Endothelial cell of umbilical vein (primary cell): ENCODE measurements at regions not wholly inside any gene's neighbourhood (a gene's known extent, or its start where the extent isn't known, plus 50 kb on each side); places are given as distances from the start of the nearest gene placed in this dataset.

Source experiments
- BruUV-seq: library from RNA; stranded (reverse); fragments of 400-500 nt; replicated peaks from 2 replicates; lab custom pipeline; 2021; lab: Mats Ljungman, UMichigan
- CTCF ChIA-PET: fragments of 300-600, 350-600 bp; sonication (Branson Sonifier 250); formaldehyde crosslinking; loops from one replicate; lab custom pipeline; 2021; ENCODE audit warnings: antibody characterized with exemption, inconsistent platforms; lab: Charles Lee
- POLR2A ChIA-PET: fragments of 300-600, 350-600 bp; sonication (Branson Sonifier 250); formaldehyde crosslinking; loops from one replicate; lab custom pipeline; 2021; ENCODE audit warnings: antibody characterized with exemption, inconsistent platforms; lab: Charles Lee
- DNase-seq: peaks from one replicate; pipeline ENCODE4 v3.0.0-alpha.2; 2011; ENCODE audit warnings: low read depth, low spot score
- FAIRE-seq: peaks from 2 replicates; lab custom pipeline; 2011; peaks lifted over from hg19 to GRCh38; lab: Jason Lieb, UNC
- H2AFZ ChIP-seq: 2 replicates; pipeline ENCODE4 v1.6.0; 2012; ENCODE audit warnings: low read depth, low read length, control low read depth, inconsistent platforms
- H3K27ac ChIP-seq: 2 replicates; pipeline ENCODE4 v1.5.1; 2011; ENCODE audit warnings: low read depth, mild to moderate bottlenecking, control low read depth, low read length, moderate library complexity; ENCODE audit not compliant: insufficient read depth
- H3K27me3 ChIP-seq, 2 experiments: 2 replicates each; pipeline versions ENCODE4 v1.6.0 to v1.6.1; 2011; ENCODE audit warnings: low read length in 2 of 2, mixed read lengths in 1 of 2; ENCODE audit not compliant: control insufficient read depth in 2 of 2, insufficient read depth in 2 of 2
- H3K36me3 ChIP-seq, 2 experiments: 2 replicates in 1 of 2; 3 replicates in 1 of 2; pipeline ENCODE4 v1.5.1; 2011; ENCODE audit warnings: low read length in 2 of 2, mild to moderate bottlenecking in 1 of 2, moderate library complexity in 1 of 2; ENCODE audit not compliant: control insufficient read depth in 2 of 2, insufficient read depth in 2 of 2; ENCODE audit errors: extremely low read depth in 1 of 2
- H3K4me1 ChIP-seq: 3 replicates; pipeline ENCODE4 v1.5.1; 2011; ENCODE audit warnings: mild to moderate bottlenecking, low read length; ENCODE audit not compliant: control insufficient read depth, insufficient read depth; ENCODE audit errors: extremely low read depth
- H3K4me2 ChIP-seq: 2 replicates; pipeline ENCODE4 v1.6.1; 2011; ENCODE audit warnings: low read length, control low read depth, mixed read lengths; ENCODE audit not compliant: insufficient read depth
- H3K4me3 ChIP-seq, 3 experiments: fragments of 200-600 bp in 1 of 3; sonication (generic), shearing (Covaris generic) in 1 of 3; replicated peaks in 1 of 3; 2 replicates each; pipeline ENCODE4 v1.5.1; 2011 to 2016; ENCODE audit warnings: control low read depth in 3 of 3, low read length in 3 of 3, mild to moderate bottlenecking in 2 of 3, inconsistent platforms in 1 of 3, low read depth in 1 of 3, moderate library complexity in 1 of 3; ENCODE audit not compliant: insufficient read depth in 1 of 3
- H3K79me2 ChIP-seq: 2 replicates; pipeline ENCODE4 v1.6.0; 2012; ENCODE audit warnings: low read length, inconsistent platforms; ENCODE audit not compliant: control insufficient read depth, insufficient read depth
- H3K9ac ChIP-seq: replicated peaks from 2 replicates; pipeline ENCODE3; 2011; ENCODE audit warnings: low read length, control low read depth; ENCODE audit not compliant: insufficient read depth; ENCODE audit errors: extremely low read depth
- H3K9me1 ChIP-seq: replicated peaks from 3 replicates; pipeline ENCODE4 v1.6.0; 2011; ENCODE audit warnings: mild to moderate bottlenecking, low read length; ENCODE audit not compliant: control insufficient read depth, insufficient read depth; ENCODE audit errors: extremely low read depth
- H3K9me3 ChIP-seq: replicated peaks from 2 replicates; pipeline ENCODE4 v1.5.1; 2012; ENCODE audit warnings: low read length, inconsistent platforms; ENCODE audit not compliant: control insufficient read depth, insufficient read depth
- H4K20me1 ChIP-seq: replicated peaks from 2 replicates; pipeline ENCODE3; 2011; ENCODE audit warnings: mild to moderate bottlenecking, low read length; ENCODE audit not compliant: control insufficient read depth, insufficient read depth; ENCODE audit errors: extremely low read depth
- EZH2 ChIP-seq: IDR thresholded peaks from 2 replicates; pipeline ENCODE4 v1.6.1; 2012; ENCODE audit warnings: borderline replicate concordance, low read depth, mild to moderate bottlenecking, moderate library complexity, low read length, inconsistent platforms; ENCODE audit not compliant: severe bottlenecking
- POLR2A ChIP-seq: IDR thresholded peaks from 2 replicates; pipeline ENCODE4 v1.6.1; 2012; ENCODE audit warnings: low read depth, mild to moderate bottlenecking, control low read depth, low read length
- dilution Hi-C: fragments of 300-500 bp; cut with MboI; formaldehyde crosslinking; loops from one replicate; pipeline ENCODE4 v1.15.0; 2019; ENCODE audit warnings: low sequenced_read_pairs; ENCODE audit not compliant: extremely low pct_ligation_motif_present
- intact Hi-C: fragments of 100-400 bp; cut with micrococcal nuclease; formaldehyde crosslinking; loops from one replicate; pipeline ENCODE4 v1.10.0; 2022
- TF ChIP-seq, protein P1 (sequence below): IDR thresholded peaks from 2 replicates; pipeline ENCODE4 v1.6.1; 2011; ENCODE audit not compliant: insufficient read depth, insufficient read length

DNA sequence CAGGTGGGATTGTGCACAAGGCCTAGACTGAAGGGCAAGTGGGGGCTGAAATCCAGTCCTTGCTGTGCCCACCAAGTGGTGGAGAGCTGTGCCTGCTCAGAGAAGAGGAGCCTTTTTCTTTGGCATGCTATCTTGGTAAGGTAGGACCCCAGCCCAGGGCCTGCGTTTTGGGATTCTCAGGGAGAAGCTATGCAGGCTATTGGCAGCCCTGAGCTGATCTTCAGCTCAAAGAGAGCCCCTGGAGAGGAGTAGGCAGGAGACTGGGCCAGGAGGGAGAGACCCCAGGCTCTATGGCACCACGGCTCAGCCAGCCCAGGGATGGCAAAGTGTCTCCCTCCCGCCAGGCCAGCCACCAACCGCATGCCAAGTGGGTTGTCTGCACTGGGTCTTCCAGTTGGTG, 119.2 kb upstream of the PCBD1 start:
- H4K20me1 ChIP-seq: no peaks in the 10 kb centered on the region
- intact Hi-C loops: no loop called here
- no peak overlapping the region for H3K27ac ChIP-seq
- H3K9me3 ChIP-seq: no peaks in the 10 kb centered on the region
- H3K36me3 ChIP-seq: no peaks in the 10 kb centered on the region
- no peak overlapping the region for H2AFZ ChIP-seq
- dilution Hi-C loops: no loop called here
- CTCF ChIA-PET: interaction anchor here (0.9 kb wide), 1 partner anchor 9 kb away, joined by 3 read pairs; no protein-coding TSS in a partner anchor
- no peaks in the 10 kb centered on the region for H3K4me1 ChIP-seq
- POLR2A ChIA-PET: no interaction called here
- TF ChIP-seq EZH2: no peak
- FAIRE-seq (no peak), DNase-seq (no peak)
- no peak overlapping the region for H3K4me2 ChIP-seq
- no peaks in the 10 kb centered on the region for H3K79me2 ChIP-seq
- H3K4me3 ChIP-seq: no peak overlapping the region
- H3K27me3 ChIP-seq: peaks cover under 1 to 2% of the 10 kb centered on the region in 2 experiments
- no peaks in the 10 kb centered on the region for H3K9me1 ChIP-seq
- H3K9ac ChIP-seq: no peak overlapping the region
- no TSS peak for BruUV-seq

DNA sequence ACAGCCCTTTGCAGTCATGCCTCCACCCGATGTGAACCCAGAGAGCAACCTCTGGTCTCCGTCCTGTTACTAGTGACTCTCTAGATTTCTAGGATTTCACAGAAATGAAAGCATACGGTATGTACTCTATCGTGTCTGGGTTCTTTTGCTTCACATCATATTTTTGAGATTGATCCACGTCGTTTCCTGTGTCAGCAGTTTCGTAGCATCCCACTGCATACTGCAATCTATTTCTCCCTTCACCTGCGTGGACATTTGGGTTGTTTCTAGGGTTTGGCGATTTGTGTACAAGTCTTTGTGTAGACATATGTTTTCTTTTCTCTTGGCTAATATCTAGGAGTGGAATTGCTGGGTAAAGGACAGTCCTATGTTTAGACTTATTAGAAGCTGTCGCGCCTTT, 119.8 kb upstream of the PCBD1 start:
- ChIA-PET CTCF (no interaction called here), POLR2A (no interaction called here)
- FAIRE-seq (no peak), DNase-seq (no peak)
- no peak overlapping the region for H2AFZ ChIP-seq
- H3K79me2 ChIP-seq: no peaks in the 10 kb centered on the region
- intact Hi-C loops: no loop called here
- no peak overlapping the region for H3K4me2 ChIP-seq
- no peak overlapping the region for H3K9ac ChIP-seq
- H3K9me3 ChIP-seq: no peaks in the 10 kb centered on the region
- no peaks in the 10 kb centered on the region for H3K4me1 ChIP-seq
- dilution Hi-C loops: no loop called here
- no peaks in the 10 kb centered on the region for H4K20me1 ChIP-seq
- H3K27me3 ChIP-seq: peaks cover 0 to 2% of the 10 kb centered on the region in 2 experiments
- no peak overlapping the region for H3K27ac ChIP-seq
- H3K9me1 ChIP-seq: no peaks in the 10 kb centered on the region
- H3K4me3 ChIP-seq: no peak overlapping the region
- TF ChIP-seq, protein P1, sequence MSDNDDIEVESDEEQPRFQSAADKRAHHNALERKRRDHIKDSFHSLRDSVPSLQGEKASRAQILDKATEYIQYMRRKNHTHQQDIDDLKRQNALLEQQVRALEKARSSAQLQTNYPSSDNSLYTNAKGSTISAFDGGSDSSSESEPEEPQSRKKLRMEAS: no peak
- TF ChIP-seq POLR2A: no peak
- BruUV-seq: no TSS peak
- no peaks in the 10 kb centered on the region for H3K36me3 ChIP-seq
